LoVo (cell line): ENCODE measurements at regions not wholly inside any gene's neighbourhood (a gene's known extent, or its start where the extent isn't known, plus 50 kb on each side); places are given as distances from the start of the nearest gene placed in this dataset.
"Not testable (repeated sequence)": the region's sequence is repeated elsewhere in the genome, so short reads cannot be mapped to it uniquely, and the experiment has no call there.

Experiments used
- DNase-seq: peaks from one replicate; pipeline ENCODE4 v3.0.0-alpha.2; 2016; ENCODE audit warnings: low spot score

DNA sequence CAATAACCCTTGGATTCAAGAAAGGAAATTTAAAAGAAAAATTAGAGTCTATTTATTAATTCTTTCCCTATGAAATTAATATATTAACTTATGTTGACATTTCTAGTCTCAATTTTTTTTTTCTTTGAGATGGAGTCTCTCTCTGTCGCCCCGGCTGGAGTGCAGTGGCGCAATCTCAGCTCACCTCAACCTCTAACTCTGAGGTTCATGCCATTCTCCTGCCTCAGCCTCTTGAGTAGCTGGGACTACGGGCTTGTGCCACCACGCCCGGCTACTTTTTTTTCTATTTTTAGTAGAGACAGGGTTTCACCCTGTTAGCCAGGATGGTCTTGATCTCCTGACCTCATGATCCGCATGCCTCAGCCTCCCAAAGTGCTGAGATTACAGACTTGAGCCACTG is 411.7 kb upstream of the GRAMD2B start:
- not testable (repeated sequence) for DNase-seq

DNA sequence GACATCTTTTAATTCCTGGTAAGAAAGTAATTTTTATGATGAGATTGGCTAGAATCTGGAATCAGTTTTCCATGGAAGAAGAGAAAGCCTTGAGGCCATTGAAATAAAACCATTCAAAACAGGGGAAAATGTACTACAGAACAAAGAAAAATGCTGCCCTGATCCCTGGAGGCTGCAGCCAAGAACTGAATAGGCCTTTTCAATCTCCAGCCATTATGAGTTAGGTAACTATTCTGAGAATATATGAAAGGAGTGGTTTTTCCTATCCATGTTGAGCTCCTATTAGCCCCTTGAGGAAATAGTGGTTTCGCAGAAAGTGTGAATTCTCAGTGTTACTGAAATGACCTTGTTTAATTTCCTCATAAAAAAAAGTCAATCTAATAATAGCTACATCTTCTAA is 408.5 kb upstream of the GRAMD2B start:
- no peak for DNase-seq

DNA sequence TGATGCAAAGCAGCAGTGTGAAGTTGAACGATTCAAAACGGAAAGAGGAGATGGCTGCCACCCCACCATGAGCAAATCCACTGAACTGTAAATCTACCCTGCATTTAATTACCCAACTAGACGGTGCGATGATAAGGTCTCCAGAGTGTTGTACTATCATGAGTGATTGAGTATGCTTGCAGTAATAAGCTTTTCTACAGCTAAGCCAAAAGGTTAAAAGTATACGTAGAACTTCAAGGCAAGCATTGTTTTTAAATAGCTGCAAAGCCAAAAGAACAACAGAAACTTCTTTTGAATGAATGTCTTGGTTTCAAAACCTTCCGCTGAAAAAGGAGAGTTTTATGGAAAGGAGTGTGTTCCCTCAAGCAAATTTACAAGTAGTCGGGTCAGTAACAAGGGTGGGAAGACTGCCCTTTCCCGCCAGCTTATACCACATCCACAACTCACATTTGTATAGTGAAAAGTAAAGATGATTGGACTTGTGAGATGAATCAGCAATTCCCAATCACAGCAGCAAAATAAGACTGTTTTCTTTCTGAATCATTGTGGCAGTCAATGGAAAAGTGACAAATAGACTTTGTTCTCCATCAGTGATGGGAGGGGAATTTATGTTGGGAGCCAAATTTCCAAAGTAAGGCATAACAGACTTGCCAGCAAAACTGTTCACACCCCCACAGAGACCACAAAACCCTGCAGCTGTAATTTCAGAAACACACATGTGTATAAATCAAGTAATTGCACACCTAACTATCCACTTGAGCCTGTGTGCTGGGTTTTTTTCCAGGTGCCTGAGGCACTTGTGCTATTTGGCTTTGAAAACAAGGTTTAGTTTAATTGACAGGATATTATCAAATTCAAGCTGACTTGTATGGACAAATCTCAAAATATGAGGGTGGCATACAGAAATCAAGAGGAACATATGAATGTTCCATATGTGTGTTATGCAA is 407.7 kb upstream of the GRAMD2B start:
- DNase-seq, result no peak

DNA sequence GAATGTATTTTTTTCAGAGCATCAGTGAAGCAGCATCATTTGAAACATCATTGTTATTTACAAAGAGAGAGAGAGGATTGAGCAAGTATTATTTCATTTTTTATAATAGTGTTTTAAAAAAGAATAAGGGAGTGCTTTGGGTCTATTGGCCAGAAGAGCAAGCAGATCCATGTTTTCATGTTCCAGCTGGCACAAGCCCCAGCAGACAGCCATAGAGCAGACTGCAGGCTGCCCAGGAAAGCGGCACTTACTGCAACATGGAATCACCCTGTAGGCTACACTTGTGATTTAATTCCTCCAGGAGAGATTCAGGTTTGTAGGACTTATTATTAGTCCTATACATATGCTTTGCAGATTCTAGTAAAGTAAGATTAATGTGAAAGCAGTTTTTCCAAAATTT is 407.0 kb upstream of the GRAMD2B start:
- no peak for DNase-seq

DNA sequence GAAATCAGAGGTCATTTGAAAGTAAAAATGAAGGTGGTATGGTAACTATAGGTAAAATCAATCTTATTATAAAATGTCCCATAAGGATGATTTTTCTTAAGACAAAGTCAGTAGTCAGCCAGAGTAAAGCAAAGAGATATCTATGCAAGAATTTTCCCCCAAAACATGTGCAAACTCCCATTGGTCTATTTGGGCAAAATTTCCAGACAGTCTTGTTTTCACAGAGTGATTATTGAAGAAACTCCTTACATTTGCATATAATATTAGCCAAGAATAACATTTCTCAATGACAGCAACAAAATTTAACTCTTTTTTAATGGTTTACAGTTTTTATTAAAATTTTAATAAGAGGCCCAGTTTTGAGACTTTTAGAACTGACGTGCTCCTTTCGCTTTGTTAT is 406.1 kb upstream of the GRAMD2B start:
- no peak for DNase-seq

DNA sequence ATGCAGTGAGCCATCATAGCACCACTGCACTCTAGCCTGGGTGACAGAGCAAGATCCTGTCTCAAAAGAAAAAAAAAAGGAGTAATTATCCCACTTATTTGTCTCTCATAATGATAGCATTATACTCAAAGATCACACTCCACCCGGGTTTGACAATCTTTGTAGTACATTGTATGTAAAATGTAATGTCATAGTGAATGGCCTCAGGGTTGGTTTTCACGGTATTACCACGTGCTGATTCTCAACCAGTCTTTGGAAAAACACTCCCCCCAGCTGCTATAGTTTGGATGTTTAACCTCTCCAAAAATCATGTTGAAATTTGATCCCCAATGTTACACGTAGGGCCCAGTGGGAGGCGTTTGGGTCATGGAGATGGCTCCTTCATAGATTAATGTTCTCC is 402.4 kb upstream of the GRAMD2B start:
- no peak for DNase-seq

DNA sequence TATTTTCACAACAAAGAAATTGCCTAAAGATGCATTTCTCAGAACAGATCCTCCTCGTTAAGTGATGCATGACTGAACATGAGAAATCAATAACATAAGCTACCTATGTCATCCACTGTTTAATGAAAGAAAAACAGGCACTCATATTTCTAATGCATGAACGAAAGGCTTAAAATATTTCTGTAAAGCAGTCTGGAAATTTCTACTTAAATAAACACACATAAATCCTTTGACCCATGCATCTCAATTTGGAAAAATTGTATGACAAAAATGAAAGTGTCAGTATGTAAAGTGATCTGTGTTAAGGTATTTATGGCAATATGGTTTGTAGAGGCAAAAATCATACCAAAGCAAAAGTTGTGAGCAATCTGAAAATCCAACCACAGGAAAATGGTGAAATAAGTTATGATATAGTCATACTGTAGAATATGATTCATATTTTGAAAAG is 399.2 kb upstream of the GRAMD2B start:
- DNase-seq, result no peak

DNA sequence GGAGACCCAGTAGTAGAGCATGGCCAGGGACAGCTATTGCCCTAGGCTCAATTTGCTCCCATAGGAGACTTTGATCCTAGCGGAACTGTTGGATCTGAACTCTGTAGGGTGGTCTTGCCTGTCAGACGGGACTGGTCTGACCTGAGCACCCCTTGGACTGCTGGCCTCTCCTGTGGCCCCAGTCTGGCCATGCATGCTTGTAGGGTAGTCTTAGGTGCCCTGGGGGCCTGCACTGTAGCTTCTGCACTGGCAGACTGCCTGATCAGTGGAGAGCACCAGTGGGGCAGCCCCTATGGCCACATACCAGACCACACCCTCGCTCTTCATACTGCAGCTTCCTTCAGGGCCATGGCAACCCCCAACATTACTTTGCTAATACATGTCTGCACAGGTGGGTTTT is 396.1 kb upstream of the GRAMD2B start:
- DNase-seq, result no peak

DNA sequence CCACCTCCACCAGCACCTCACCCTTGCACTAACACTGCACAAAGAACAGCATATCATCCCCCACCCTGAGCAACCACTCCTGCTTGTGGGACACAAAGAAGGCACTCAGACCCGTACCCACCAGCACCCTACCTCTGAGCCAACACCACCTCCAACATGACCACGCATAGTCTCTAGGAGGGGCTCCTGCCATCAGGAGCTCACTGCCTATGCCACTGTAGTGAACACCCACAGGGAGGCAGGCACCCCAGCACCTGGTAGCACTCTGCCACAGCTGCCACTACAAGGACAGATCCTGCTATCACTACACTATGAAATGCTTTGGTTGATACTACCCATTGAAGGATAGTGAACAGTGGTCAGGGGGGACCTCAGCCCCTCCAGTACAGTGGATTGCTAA is 395.6 kb upstream of the GRAMD2B start:
- no peak for DNase-seq

DNA sequence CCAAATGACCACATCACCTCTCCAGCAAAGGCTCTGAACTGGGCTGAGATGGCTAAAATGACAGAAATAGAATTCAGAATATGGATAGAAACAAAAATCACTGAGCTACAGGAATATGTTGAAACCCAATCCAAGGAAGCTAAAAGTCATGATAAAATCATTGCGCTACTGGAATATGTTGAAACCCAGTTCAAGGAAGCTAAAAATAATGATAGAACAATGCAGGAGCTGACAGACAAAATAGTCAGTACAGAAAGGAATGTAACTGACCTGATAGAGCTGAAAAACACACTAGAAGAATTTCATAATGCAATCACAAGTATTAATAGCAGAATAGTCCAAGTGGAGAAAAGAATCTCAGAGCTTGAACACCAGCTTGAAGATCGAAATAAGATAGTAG is 394.9 kb upstream of the GRAMD2B start:
- DNase-seq, result no peak

DNA sequence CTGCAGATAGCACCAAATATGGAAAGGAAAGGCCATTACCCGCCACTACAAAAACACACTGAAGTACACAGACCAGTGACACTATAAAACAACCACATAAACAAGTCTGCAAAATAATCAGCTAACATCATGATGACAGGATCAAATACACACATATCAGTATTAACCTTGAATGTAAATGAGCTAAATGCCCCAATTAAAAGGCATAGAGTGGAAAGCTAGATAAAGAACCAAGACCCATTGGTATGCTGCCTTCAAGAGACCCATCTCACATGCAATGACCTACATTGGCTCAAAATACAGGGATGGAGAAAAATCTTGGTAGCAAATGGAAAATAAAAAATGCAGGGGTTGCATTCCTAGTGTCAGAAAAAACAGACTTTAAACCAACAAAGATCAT is 393.9 kb upstream of the GRAMD2B start:
- not testable (repeated sequence) for DNase-seq

DNA sequence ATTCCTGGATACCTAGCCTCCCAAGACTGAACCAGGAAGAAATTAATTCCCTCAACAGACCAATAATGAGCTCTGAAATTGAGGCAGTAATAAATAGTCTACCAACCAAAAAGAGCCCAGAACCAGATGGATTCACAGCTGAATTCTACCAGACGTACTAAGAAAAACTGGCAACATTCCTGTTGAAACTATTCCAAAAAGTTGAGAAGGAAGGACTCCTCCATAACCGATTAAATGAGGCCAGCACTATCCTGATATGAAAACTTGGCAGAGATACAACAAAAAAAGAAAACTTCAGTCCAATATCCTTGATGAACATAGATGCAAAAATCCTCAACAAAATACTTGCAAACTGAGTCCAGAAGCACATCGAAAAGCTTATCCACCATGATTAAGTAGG is 392.5 kb upstream of the GRAMD2B start:
- DNase-seq, result no peak

DNA sequence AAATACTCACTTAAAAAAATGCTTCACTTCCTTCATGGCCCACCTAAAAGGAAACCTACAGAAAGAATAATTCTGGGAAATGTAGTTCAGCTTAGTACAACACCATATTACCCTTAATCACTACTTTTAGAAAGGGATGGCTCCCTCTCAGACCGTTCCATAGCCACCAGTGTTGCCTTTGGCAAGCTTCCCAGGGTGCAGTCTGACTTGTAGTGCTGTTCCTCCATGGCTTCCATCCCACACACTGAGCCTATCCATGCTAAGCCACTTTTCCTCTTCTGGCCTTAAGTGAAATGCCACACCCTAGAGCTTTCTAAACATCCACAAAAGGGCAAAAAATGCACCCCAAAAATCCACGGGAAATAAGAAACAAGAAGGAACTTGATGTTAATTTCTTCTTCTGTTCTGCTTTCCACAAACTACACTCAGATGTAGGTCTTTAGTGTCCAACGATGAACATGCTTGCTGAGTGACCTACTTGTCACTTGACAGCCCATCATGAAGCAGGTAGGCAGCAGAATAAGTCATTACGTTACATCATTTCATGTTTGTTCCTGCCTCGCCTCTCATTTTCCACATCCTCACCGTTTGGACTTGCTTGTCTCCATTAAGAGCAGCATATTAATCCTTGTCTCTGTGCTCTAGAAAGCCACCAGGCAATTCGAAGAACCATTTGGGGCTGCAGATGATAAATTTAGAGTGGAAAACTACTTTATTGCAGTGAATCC is 391.1 kb upstream of the GRAMD2B start:
- DNase-seq, result no peak

DNA sequence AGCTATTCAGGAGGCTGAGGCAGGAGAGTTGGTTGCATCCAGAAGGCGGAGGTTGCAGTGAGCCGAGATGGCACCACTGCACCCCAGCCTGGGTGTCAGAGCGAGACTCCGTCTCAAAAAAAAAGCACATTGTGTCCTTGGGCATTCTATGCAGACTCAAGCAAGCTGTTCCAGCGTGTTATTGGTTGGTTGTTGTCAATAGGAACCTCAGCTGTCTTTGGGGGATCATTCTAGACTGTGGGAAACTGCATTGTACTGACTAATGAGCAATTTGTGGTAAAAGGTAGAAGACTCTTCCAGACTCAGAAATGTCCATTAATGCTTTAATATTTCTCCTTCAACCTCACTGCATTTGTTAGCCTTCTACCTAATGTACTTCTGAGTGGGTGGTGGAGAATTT is 379.5 kb upstream of the GRAMD2B start:
- DNase-seq, result no peak

DNA sequence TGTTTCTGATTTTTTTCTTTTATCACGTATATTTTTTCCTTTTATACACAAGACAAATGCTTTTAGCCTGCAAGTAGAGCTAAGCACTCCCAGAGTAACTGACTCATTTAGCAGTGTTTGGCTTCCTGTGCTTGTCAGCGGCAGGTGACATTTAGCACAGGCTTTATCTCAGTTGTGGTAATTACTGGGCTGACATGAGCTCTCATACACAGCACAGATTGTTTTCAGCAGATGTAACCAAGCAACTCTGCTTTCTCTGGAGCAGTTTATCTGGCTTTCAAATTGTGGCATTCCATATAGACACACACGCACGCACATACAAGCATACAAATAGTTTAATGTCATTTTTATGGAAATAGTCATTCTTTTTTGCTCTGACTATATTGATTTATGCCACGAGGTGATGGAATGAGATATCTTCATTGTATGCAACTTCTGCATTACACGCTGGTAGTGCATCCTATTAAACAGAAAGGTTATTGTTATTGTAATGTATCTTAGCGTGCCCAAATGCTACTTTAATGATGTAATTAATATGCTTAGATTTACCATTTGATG is 379.0 kb upstream of the GRAMD2B start:
- DNase-seq, result no peak

DNA sequence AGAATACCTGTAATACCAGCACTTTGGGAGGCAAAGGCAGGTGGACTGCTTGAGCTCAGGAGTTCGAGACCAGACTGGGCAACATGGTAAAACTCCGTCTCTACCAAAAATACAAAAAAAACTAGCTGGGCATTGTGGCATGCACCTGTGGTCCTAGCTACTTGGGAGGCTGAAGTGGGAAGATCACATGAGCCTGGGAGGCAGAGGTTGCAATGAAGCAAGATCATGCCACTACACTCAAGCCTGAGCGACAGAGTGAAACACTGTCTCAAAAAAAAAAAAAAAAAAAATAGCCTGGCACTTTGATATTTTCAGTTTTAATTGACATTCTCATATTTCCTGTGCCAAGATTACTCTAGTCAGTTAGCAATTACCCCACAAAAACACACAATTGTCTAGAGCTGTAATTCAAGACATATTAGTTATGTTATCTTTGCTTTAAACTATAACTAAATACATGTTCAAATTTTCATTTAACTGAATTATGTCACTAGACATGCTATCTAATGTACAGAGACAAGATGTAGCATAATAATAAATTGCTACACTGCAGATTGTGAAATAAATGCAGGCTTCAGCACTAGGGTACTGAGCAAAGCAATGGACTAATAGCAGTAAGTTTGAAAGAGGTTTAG is 378.2 kb upstream of the GRAMD2B start:
- DNase-seq, result no peak

DNA sequence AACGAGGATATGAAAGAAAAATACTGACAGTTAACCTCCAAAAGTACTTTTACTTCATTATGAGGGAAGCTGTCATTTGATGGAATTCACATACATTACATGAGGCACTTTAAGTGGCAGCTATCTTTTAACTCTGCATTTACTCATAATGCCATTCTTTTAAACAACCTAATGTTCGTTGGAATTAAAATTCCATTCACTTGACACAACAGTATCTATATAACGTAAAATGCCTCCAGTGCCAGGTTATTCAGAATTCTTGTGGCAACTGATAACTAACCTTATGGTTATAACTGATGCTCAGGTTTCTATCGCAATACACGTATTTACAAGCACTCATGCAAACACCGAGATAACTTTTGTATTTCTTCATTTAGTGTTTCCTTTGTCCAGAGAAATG is 376.9 kb upstream of the GRAMD2B start:
- DNase-seq, result no peak

DNA sequence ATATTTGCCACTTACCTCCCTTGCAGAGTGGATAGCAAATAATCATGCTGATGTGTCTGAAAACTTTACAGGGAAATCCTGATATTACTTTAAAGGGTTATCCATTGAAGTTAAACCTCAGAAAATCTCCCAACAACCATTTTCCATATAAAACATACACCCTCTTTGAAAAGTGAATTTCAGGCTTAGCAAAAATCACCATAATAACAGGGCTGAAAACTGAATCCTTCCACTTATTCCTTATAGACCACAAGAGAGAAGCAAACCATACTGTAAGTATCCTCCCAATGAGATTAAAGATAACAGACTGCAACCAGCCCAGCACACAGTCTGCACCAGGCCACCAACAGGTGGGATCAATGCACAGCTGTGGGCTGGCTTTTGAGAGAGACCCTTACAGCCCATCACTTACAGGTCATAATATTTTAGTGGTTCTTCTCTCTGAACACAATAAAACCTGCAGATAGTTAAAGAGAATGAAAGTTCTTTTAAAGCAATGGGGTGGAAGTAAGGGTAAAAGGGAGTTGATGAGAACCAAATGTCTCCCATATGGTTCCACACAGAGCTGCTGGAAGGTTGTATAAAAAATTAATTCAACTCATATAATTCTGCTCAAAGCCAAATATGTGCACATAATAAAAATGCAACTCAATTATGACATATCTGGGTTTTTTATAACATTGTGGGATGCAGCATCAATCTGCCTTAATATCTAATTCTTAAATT is 376.2 kb upstream of the GRAMD2B start:
- DNase-seq, result no peak

DNA sequence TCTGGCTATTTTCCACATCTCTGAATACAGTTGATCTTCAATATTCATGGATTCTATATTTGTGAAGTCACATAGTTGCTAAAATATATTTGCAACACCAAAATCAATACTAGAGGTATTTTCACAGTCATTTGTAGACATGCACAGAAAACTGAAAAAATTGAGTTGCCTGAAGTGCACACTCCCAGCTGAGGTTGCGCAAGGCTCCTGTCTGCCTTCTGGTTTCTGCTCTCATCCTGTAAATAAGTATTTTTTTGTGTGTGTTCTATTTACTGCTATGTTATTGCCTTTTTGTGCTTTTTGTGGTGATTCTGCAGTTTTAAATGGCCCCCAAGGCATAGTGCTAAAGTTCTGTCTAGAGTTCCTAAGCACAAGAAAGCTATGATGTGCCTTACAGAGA is 371.1 kb upstream of the GRAMD2B start:
- no peak for DNase-seq

DNA sequence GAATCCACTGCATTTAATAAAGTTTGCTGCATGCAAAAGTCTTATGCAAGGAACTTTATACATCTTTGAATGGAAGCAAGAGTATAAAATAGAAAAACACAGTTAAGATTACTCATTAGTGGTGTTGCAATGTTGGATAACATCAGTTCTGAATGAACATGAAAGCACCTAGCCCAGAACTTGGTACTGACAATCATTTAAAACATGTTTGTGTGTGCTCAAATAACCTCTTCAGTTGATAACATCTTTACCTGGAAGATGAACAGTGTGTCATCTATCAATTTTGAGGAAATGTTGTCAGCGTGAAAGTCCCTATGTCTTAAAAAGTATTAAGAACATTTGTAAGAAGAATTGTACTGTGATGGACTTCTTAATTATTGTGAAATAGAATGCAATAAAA is 370.4 kb upstream of the GRAMD2B start:
- no peak for DNase-seq

DNA sequence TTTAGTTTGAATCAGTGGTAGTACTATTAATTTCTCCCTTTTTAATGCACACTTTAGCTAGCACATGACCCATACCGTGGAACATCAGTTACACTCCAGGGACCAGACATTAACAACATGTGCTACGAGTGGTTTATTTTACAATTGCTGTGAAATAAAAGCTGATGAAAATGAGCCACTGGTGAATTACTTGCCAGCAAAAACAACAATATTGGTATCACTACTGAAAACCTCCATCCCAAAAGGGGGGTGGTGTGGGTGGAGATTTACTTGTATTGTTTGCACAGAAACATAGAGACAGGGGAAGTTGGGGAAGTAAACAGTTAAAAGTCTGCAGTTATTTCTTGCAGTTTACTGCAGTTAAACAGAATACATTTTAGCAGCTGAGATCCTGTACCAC is 369.6 kb upstream of the GRAMD2B start:
- DNase-seq, result no peak
